ENCODE measurements at regions not wholly inside any gene's neighbourhood (a gene's known extent, or its start where the extent isn't known, plus 50 kb on each side); places are given as distances from the start of the nearest gene placed in this dataset.

DNA sequence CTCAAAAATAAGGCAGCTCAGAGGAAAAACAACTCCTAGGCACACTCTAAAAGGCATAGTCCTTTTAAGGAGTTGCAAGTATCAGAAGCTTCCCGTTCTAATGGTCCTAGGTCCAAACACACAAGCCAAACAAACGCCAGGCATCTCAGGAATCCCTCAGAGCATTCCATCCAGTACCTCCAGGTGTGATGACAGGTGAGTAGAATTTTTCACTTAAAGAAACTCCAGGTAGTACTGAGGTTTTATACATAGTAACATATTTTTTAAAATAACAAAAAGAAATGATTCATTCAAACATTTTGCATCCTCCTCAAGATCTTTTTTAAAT, 1092.3 kb downstream of the TUSC7 start:
- no peaks in the 10 kb centered on the region for H3K36me3 ChIP-seq (replicated peaks in 1 of 2; ENCODE audit: control insufficient read depth in 2 of 2, insufficient read depth in 2 of 2, low read length in 2 of 2)
- H2BK15ac ChIP-seq (ENCODE audit: low read length), result no peak overlapping the region
- no peak overlapping the region for H2BK5ac ChIP-seq (ENCODE audit: low read length)
- H3K79me1 ChIP-seq (ENCODE audit: low read depth, low read length), result no peaks in the 10 kb centered on the region
- H3K27ac ChIP-seq (replicated peaks; ENCODE audit: low read length), result no peak overlapping the region
- no CpG with 5 or more reads among the region's 2 CpGs for WGBS, 2 donors (ENCODE audit: extremely low coverage in 2 of 2, insufficient read length in 2 of 2, insufficient replicate concordance in 1 of 2)
- no peak overlapping the region for H3K18ac ChIP-seq (ENCODE audit: low read length)
- H2AK5ac ChIP-seq (ENCODE audit: low read depth, low read length), result no peak overlapping the region
- no peaks in the 10 kb centered on the region for H3K9me3 ChIP-seq (replicated peaks in 1 of 2; ENCODE audit: control insufficient read depth in 2 of 2, insufficient read depth in 1 of 2, low read depth in 1 of 2, low read length in 2 of 2)
- no peak overlapping the region for H3K23ac ChIP-seq (ENCODE audit: low read depth, low read length, poor library complexity)
- DNase-seq (ENCODE audit: low spot score), result no peak
- no peak overlapping the region for H3K4ac ChIP-seq (ENCODE audit: low read length)
- no peak overlapping the region for H3K9ac ChIP-seq (ENCODE audit: low read depth, low read length, poor library complexity)
- peaks cover 0 to 2% of the 10 kb centered on the region in 2 donors for H3K4me1 ChIP-seq (ENCODE audit: control insufficient read depth in 2 of 2, insufficient read depth in 1 of 2, low read depth in 1 of 2, low read length in 2 of 2)
- H2BK12ac ChIP-seq (ENCODE audit: low read length), result no peak overlapping the region
- H2BK120ac ChIP-seq (ENCODE audit: low read depth, low read length), result no peak overlapping the region
- no peak overlapping the region for H4K91ac ChIP-seq (ENCODE audit: low read depth, low read length, poor library complexity)
- H4K8ac ChIP-seq (ENCODE audit: low read depth, low read length), result no peak overlapping the region
- H3K27me3 ChIP-seq (ENCODE audit: control insufficient read depth in 3 of 3, insufficient read depth in 3 of 3, low read depth in 1 of 3, low read length in 3 of 3), result no peaks in the 10 kb centered on the region
- no peak overlapping the region for H2AFZ ChIP-seq (ENCODE audit: low read length)
- no peak overlapping the region for H3K4me3 ChIP-seq (ENCODE audit: low read length in 2 of 2)
- no peak overlapping the region for H3K4me2 ChIP-seq (ENCODE audit: insufficient read depth, low read length, poor library complexity, severe bottlenecking)
- H3K14ac ChIP-seq (ENCODE audit: low read length), result no peak overlapping the region

- no peaks in the 10 kb centered on the region for H3K9me3 ChIP-seq (replicated peaks in 1 of 2; ENCODE audit: control insufficient read depth in 2 of 2, insufficient read depth in 1 of 2, low read depth in 1 of 2, low read length in 2 of 2)
- no peak overlapping the region for H2BK15ac ChIP-seq (ENCODE audit: low read length)
- no peak overlapping the region for H2AK5ac ChIP-seq (ENCODE audit: low read depth, low read length)
- H3K4me3 ChIP-seq (ENCODE audit: low read length in 2 of 2), result no peak overlapping the region
- H3K14ac ChIP-seq (ENCODE audit: low read length), result no peak overlapping the region
- no peak overlapping the region for H3K27ac ChIP-seq (replicated peaks; ENCODE audit: low read length)
- H3K36me3 ChIP-seq (replicated peaks in 1 of 2; ENCODE audit: control insufficient read depth in 2 of 2, insufficient read depth in 2 of 2, low read length in 2 of 2), result no peaks in the 10 kb centered on the region
- no peak overlapping the region for H3K4ac ChIP-seq (ENCODE audit: low read length)
- no peak overlapping the region for H2AFZ ChIP-seq (ENCODE audit: low read length)
- no peak overlapping the region for H3K23ac ChIP-seq (ENCODE audit: low read depth, low read length, poor library complexity)
- H2BK12ac ChIP-seq (ENCODE audit: low read length), result no peak overlapping the region
- DNase-seq (ENCODE audit: low spot score), result no peak
- no peak overlapping the region for H3K4me2 ChIP-seq (ENCODE audit: insufficient read depth, low read length, poor library complexity, severe bottlenecking)
- no peak overlapping the region for H2BK5ac ChIP-seq (ENCODE audit: low read length)
- H3K79me1 ChIP-seq (ENCODE audit: low read depth, low read length), result no peaks in the 10 kb centered on the region
- H2BK120ac ChIP-seq (ENCODE audit: low read depth, low read length), result no peak overlapping the region
- peaks cover 0 to 2% of the 10 kb centered on the region in 2 donors for H3K4me1 ChIP-seq (ENCODE audit: control insufficient read depth in 2 of 2, insufficient read depth in 1 of 2, low read depth in 1 of 2, low read length in 2 of 2)
- H3K27me3 ChIP-seq (ENCODE audit: control insufficient read depth in 3 of 3, insufficient read depth in 3 of 3, low read depth in 1 of 3, low read length in 3 of 3), result no peaks in the 10 kb centered on the region
- no peak overlapping the region for H4K8ac ChIP-seq (ENCODE audit: low read depth, low read length)
- H3K9ac ChIP-seq (ENCODE audit: low read depth, low read length, poor library complexity), result no peak overlapping the region
- no peak overlapping the region for H4K91ac ChIP-seq (ENCODE audit: low read depth, low read length, poor library complexity)
- WGBS, 2 donors (ENCODE audit: extremely low coverage in 2 of 2, insufficient read length in 2 of 2, insufficient replicate concordance in 1 of 2), result no CpG with 5 or more reads among the region's 1 CpG
- H3K18ac ChIP-seq (ENCODE audit: low read length), result no peak overlapping the region
Observed at GRCh38 chr3:117809186-117810081, 1099.9 kb downstream of the TUSC7 start.

GRCh38 chr3:117811786-117812185, 1102.2 kb downstream of the TUSC7 start:
- DNase-seq (ENCODE audit: low spot score), result no peak
- Histone ChIP-seq H3K79me1 (ENCODE audit: low read depth, low read length) (no peaks in the 10 kb centered on the region), H2BK120ac (ENCODE audit: low read depth, low read length) (no peak overlapping the region), H2AK5ac (ENCODE audit: low read depth, low read length) (no peak overlapping the region), H4K8ac (ENCODE audit: low read depth, low read length) (no peak overlapping the region), H4K91ac (ENCODE audit: low read depth, low read length, poor library complexity) (no peak overlapping the region), H2AFZ (ENCODE audit: low read length) (no peak overlapping the region), H3K36me3 (replicated peaks in 1 of 2; ENCODE audit: control insufficient read depth in 2 of 2, insufficient read depth in 2 of 2, low read length in 2 of 2) (no peaks in the 10 kb centered on the region), H3K4me1 (ENCODE audit: control insufficient read depth in 2 of 2, insufficient read depth in 1 of 2, low read depth in 1 of 2, low read length in 2 of 2) (peaks cover 0 to 2% of the 10 kb centered on the region in 2 donors), H3K9ac (ENCODE audit: low read depth, low read length, poor library complexity) (no peak overlapping the region), H3K14ac (ENCODE audit: low read length) (no peak overlapping the region), H3K4me3 (ENCODE audit: low read length in 2 of 2) (no peak overlapping the region), H3K18ac (ENCODE audit: low read length) (no peak overlapping the region), H2BK15ac (ENCODE audit: low read length) (no peak overlapping the region), H2BK5ac (ENCODE audit: low read length) (no peak overlapping the region), H3K9me3 (replicated peaks in 1 of 2; ENCODE audit: control insufficient read depth in 2 of 2, insufficient read depth in 1 of 2, low read depth in 1 of 2, low read length in 2 of 2) (no peaks in the 10 kb centered on the region), H2BK12ac (ENCODE audit: low read length) (no peak overlapping the region), H3K27me3 (ENCODE audit: control insufficient read depth in 3 of 3, insufficient read depth in 3 of 3, low read depth in 1 of 3, low read length in 3 of 3) (no peaks in the 10 kb centered on the region), H3K4ac (ENCODE audit: low read length) (no peak overlapping the region), H3K23ac (ENCODE audit: low read depth, low read length, poor library complexity) (no peak overlapping the region), H3K27ac (replicated peaks; ENCODE audit: low read length) (no peak overlapping the region), H3K4me2 (ENCODE audit: insufficient read depth, low read length, poor library complexity, severe bottlenecking) (no peak overlapping the region)
- WGBS, 2 donors (ENCODE audit: extremely low coverage in 2 of 2, insufficient read length in 2 of 2, insufficient replicate concordance in 1 of 2), result no CpG with 5 or more reads among the region's 2 CpGs

DNA sequence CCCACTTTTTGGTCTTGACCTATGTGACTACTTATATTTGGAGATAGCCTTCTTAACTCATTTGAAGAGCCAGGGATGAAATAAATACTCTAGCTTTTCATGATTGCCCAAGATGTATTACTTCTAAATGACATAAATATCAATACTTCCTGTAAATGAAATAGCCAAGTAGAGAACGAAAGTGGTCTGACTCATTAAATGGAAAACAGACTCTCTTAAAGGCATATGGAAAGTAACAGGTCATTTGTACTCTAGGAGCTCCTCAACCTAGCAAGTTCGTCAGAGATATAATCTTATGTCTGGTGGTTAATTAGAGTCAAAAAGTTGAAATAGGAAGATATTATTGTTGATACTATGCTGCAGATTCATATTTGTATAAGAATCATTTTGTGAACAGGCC, 1105.4 kb downstream of the TUSC7 start:
- Histone ChIP-seq H3K79me1 (ENCODE audit: low read depth, low read length) (no peaks in the 10 kb centered on the region), H3K4me3 (ENCODE audit: low read length in 2 of 2) (no peak overlapping the region), H3K23ac (ENCODE audit: low read depth, low read length, poor library complexity) (no peak overlapping the region), H2BK5ac (ENCODE audit: low read length) (no peak overlapping the region), H3K9me3 (replicated peaks in 1 of 2; ENCODE audit: control insufficient read depth in 2 of 2, insufficient read depth in 1 of 2, low read depth in 1 of 2, low read length in 2 of 2) (no peaks in the 10 kb centered on the region), H3K9ac (ENCODE audit: low read depth, low read length, poor library complexity) (no peak overlapping the region), H2AFZ (ENCODE audit: low read length) (no peak overlapping the region), H3K4ac (ENCODE audit: low read length) (no peak overlapping the region), H2AK5ac (ENCODE audit: low read depth, low read length) (no peak overlapping the region), H4K8ac (ENCODE audit: low read depth, low read length) (no peak overlapping the region), H2BK12ac (ENCODE audit: low read length) (no peak overlapping the region), H2BK15ac (ENCODE audit: low read length) (no peak overlapping the region), H4K91ac (ENCODE audit: low read depth, low read length, poor library complexity) (no peak overlapping the region), H3K36me3 (replicated peaks in 1 of 2; ENCODE audit: control insufficient read depth in 2 of 2, insufficient read depth in 2 of 2, low read length in 2 of 2) (no peaks in the 10 kb centered on the region), H3K27ac (replicated peaks; ENCODE audit: low read length) (no peak overlapping the region), H3K14ac (ENCODE audit: low read length) (no peak overlapping the region), H3K18ac (ENCODE audit: low read length) (no peak overlapping the region), H3K4me2 (ENCODE audit: insufficient read depth, low read length, poor library complexity, severe bottlenecking) (no peak overlapping the region), H2BK120ac (ENCODE audit: low read depth, low read length) (no peak overlapping the region), H3K27me3 (ENCODE audit: control insufficient read depth in 3 of 3, insufficient read depth in 3 of 3, low read depth in 1 of 3, low read length in 3 of 3) (no peaks in the 10 kb centered on the region), H3K4me1 (ENCODE audit: control insufficient read depth in 2 of 2, insufficient read depth in 1 of 2, low read depth in 1 of 2, low read length in 2 of 2) (peaks cover 0 to 2% of the 10 kb centered on the region in 2 donors)
- DNase-seq (ENCODE audit: low spot score), result no peak
- WGBS, 2 donors (ENCODE audit: extremely low coverage in 2 of 2, insufficient read length in 2 of 2, insufficient replicate concordance in 1 of 2), result no CpG with 5 or more reads among the region's 2 CpGs

Measured in neuronal stem cell (in vitro differentiated cells).